ENCODE measurements at regions not wholly inside any gene's neighbourhood (a gene's known extent, or its start where the extent isn't known, plus 50 kb on each side); places are given as distances from the start of the nearest gene placed in this dataset.

GRCh38 chr1:68352202-68352601 is 97.6 kb downstream of the RPE65 start:
- TF ChIP-seq CTCF (optimal IDR thresholded peaks at IDR 0.05 in 1 of 3, IDR thresholded peaks at IDR 0.05 in 1 of 3, conservative IDR thresholded peaks at IDR 0.05 in 1 of 3; ENCODE audit: extremely low read depth in 1 of 3, insufficient read depth in 2 of 3, low read length in 3 of 3) (no peak), EZH2 (IDR thresholded peaks at IDR 0.05; ENCODE audit: low read length) (no peak)
